Dermis microvascular lymphatic vessel endothelial cell (primary cell): ENCODE measurements at regions not wholly inside any gene's neighbourhood (a gene's known extent, or its start where the extent isn't known, plus 50 kb on each side); places are given as distances from the start of the nearest gene placed in this dataset.

Experiments used
- DNase-seq, 2 donors: peaks; one replicate each; pipeline versions ENCODE4 v3.0.0 to v3.0.0-alpha.2; 2010; ENCODE audit warnings: low read depth in 2 of 2

- peak in 1 of 2 donors; percentile 34 for DNase-seq
Measured at GRCh38 chr1:223048026-223048425, 95.0 kb downstream of the TLR5 start.

- DNase-seq = no peak
Measured at GRCh38 chr1:223052462-223052861, 90.6 kb downstream of the TLR5 start.

GRCh38 chr1:223052931-223053330 is 90.1 kb downstream of the TLR5 start:
- no peak for DNase-seq

DNA sequence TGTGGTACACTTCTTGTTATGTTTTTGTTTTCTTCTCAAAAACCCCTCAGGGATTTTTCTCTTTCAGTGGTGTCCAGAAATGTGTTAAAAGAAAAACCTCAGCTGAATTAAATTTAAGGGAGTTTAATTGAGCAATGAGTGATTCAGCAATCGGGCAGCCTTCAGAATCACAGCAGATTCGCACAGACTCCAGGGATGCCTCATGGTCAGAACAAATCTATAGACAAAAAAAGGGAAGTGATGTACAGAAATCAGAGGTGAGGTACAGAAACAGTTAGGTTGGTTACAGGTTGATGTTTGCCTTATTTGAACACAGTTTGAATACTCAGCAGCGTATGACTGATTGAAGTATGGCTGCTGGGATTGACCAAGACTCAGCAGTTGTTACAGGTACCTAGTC is 86.2 kb downstream of the TLR5 start:
- DNase-seq = no peak

- DNase-seq = no peak
Measured at GRCh38 chr1:223057569-223058093, 85.4 kb downstream of the TLR5 start.
